Mesenteric fat pad (tissue), 1 donor: ENCODE measurements at regions not wholly inside any gene's neighbourhood (a gene's known extent, or its start where the extent isn't known, plus 50 kb on each side); places are given as distances from the start of the nearest gene placed in this dataset.
"Not testable (repeated sequence)": the region's sequence is repeated elsewhere in the genome, so short reads cannot be mapped to it uniquely, and the experiment has no call there.

ENCODE experiments used
- DNase-seq: peaks from one replicate; pipeline ENCODE4 v3.0.0-alpha.2; 2020; ENCODE audit warnings: low spot score
- donor health status: DM: yes; HTN: yes; CAD: no.

DNA sequence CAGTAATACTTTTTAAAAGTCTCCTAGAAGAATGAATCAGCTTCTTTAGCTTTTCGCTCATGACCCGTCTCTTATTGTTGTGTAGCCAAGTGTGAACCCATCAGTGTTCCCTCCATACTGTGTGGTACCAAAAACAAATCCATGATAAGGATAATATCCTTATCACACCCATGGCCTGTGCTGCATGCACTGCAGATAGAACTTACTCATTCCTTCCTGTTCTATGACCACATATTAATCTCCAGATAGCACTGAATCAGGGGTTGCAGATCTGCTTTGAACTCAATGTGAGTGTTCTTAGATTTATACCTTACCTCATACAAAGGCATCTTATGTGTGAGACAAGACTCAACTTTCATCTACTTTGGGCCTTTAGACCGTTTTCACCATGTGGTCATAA lies 373.4 kb downstream of the JRKL start:
- no peak for DNase-seq

DNA sequence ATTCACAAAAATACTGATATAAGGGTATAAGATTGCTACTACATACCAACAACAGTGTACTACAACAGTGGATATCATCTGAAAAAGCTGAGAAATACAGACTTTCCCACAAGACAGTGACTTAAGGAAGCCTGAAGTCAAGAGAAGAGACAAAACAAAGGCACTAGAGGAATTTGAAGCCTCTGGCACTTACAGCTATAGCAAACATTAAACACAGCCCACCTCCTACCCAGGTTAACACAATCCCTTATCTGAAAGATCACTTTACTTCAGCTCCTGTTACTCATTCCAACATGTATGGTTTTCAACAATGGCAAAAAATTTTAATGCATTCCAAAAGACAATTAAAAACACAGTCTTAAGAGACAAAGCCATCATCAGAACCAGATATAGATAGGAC lies 388.5 kb downstream of the JRKL start:
- no peak for DNase-seq

DNA sequence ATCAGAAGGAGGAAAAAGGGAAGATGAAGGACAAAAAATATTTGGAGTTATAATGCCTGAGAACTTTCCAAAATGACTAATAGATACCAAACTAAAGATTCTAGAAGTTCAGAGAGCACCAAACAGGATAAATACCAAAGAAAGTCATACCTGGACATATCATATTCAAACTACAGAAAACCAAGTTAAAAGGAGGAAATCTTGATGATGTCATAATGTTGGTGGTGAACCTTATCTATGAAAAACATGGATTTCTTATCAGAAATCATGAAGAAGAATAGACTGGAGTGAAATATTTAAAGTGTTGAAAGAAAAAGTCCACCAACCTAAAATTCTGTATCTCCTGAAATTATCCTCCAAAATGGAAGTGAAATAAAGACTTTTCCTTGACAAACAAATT lies 389.2 kb downstream of the JRKL start:
- no peak for DNase-seq

DNA sequence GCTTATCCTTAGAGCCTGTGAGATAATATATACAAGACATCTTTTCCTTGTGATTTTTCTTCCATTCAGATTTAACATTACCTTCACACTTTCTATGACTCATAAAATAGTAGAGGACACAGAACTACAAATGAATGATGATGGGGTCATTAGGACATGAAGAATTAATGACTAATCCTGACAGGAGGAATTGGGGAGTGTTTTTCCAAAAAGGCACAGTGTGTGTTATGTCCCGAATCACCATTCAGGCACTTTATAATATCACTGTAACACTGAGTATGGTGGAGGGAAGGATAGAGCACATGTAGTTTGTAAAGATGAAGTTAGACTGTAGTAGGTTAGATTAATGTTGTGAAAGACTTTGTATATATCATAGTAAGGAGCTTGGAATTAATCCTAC lies 391.3 kb downstream of the JRKL start:
- DNase-seq = no peak

DNA sequence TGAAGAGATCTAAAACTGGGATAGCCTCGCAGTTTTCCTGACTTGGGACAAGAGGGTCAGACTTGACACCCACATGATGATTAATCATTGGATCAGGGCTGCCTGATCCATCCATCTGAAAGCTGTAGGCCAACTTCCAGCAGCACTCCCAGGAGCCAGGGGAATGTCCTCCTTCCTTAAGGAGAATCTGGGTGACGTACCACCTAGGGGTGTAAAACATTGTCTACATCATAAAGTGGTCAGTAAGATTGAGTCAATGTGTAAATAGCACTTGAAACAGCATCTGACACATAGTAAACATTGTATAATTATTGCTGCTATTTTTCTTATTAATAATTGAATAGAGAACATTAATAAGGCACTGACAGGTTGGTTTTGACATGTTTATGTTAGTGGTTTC lies 392.8 kb downstream of the JRKL start:
- no peak for DNase-seq

DNA sequence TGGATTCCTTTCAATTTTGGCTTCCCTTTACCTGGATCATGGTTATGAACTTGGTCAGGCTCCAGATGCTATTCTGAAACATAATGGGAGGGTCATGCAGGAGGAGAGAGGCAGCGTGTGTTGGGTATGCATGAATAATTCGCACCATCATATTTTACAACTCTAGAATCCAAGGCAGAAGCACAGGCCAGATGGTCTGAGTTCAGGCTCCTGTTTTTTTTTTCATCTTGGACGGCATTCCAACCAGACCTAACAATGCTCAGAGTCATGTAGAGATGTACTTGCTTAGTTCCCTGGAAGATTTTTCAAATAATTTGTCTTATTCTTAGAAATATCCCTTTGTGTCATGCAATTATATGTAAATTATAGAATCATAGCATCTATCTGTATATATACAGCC lies 393.5 kb downstream of the JRKL start:
- no peak for DNase-seq

DNA sequence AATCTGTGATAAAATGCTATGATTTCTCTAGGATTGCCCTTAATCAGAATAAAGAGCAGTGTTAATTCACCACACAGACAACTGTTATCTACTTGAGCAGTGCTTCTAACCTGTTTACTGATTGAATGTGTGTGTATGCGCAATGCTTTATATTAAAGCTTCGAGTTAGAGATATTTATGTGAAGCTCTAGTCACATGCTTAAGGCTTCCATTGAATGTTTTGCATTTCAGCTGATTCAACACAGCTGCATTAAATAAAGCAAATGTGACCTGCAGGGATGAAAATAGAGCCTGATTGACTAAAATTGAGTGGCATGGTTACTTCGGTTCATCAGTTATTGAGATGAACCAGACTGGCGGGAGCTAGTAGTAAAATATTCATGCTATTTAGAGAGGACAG lies 395.3 kb downstream of the JRKL start:
- DNase-seq = no peak

DNA sequence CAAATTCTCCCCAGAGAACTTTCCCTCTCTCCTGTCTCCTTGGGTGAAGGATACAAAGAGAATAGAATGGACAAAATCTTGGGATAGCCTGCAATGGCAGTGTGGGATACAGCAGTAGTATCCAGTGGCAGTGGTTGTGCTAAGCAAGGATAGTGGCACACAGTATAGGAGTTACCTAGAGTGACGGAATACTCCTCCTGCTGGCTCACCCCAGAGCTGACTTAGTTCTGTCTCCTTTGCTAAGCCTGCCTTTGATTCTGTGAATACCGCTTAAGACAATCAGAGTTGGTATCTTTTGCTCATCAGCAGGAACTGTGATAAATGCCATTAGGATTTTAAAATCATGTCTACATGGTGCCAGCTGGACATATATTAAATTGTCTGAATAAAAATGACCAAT lies 404.3 kb downstream of the JRKL start:
- DNase-seq = no peak

DNA sequence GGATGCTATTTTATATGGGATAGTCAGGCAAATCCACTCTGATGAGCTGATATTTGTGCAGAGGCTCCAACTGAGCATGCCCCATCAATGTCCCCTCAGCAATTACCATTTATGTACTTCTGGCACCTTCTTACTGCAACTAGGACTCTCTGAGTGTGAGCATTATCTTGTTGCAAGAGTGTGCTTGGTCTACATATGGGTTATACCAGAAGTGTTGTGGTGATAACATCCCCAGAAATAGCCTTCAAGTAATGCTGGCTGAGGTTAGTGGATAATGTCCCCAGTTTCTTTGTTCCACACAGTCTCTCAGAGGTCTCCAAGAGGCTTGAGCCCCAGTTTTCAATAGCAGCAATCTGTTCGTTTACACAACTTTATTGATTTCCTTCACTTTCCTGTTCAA lies 408.6 kb downstream of the JRKL start:
- DNase-seq = no peak

DNA sequence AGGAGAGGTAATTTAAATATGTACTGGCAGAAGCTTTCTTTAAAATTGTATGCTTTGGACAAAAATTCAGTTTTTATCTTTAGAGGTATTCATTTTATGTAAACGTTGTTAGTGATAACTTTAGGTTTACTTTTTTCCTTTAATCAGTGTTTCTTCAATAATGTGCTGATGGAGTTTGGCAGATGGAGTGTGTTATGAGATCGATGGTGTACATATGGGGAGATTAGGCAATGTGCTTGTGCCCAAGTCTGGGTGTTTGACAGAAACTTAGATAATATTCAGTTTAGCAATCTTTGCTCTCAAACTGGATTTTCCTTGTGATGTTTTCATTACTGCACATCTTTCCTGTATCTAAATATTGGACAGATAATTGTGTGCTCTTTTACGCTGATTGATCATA lies 425.4 kb downstream of the JRKL start:
- no peak for DNase-seq

DNA sequence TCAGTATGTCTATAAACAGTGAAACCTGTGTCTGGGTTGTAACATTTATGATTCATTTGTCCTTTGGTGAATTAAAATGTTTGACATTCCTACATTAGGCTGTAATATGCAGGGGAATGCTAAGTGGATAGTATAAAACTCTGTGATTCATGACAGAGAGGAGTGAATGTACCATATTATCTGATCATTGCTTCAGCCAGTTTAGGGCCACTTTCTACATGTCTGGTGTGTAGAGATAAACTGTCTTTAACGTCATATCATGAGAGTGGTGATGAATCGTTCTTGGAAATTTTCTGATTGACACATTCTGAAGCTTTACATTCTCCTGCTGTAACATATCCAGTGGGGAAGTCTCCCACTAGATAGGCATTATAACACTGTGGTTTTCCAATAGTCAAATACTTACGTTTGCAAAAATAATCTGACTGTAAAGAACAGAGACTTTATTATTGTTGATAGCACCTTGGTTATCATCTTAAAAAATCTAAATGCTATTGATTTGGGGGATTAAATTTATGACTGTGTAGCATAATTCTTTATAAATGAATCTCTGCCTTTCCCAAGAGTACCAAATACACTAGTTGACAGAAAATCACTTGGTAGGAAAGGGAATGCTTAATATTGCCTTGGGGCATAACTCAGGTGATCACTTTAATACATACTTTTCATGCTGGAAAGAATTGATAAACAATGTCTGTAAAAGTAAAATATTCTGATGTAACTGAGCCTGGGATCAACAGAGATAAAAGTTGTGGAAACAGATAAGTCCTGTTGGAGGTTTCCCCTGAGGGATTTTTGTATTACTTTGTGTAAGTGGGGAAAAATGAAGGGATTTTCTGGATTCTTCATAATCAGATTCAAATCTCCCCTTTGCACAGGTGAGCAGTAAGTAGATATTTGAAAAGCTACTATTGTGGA lies 427.9 kb downstream of the JRKL start:
- DNase-seq = no peak

DNA sequence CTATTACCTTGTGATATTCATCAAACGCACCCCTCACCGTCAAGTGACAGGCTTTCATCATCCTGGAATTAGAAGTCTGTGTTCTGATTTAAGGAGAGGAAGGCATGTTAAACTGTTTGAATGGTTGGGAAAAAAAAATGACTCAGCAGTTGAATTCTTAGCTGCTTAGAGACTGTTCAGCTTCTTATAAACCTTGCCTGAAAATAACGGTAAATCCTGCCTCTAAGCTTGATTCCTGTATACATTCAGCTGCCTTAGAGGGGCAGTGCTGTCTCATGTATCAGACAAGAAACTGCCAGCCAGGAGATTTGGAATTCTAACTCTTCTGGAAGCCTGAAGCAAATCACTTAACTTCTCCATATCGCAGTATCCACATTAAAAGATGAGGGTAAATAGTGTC lies 437.4 kb downstream of the JRKL start:
- DNase-seq = no peak

DNA sequence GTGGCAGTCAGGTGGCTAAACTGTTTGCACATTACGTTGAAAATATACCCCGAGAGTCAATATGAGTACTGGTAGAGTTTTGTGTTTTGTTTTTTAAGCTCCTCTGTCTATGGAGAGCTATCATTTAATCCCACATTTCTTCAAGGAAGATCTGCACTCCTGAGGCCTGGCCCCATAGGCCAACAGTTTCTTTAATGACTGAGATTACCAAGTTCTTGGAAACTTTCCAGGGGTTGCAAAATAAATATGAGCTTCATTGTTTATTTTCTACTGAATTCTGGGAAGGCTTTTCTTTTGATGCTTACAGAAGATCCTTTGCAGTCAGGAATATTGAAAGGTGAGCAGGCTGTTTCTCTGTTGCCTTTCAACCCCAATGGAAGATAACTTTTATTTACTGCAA lies 452.0 kb downstream of the JRKL start:
- no peak for DNase-seq

DNA sequence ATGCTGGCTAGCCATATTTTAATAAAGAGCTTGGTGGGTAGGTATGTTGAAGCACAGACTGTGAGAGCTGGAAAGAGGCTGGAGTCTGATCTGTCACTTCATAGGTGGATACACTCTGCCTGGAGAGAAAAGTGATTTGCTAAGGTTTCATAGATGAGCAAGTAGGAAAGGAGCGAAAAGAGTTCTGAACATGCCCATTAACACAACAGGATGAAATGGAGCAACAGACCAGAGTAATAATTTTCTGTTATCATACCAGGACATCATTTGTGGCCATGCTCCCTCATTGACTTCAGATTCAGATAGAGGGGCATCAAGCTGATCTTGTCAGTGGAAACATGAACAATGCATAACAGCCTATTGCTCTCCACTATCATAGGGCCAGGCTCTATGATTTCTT lies 452.9 kb downstream of the JRKL start:
- no peak for DNase-seq

DNA sequence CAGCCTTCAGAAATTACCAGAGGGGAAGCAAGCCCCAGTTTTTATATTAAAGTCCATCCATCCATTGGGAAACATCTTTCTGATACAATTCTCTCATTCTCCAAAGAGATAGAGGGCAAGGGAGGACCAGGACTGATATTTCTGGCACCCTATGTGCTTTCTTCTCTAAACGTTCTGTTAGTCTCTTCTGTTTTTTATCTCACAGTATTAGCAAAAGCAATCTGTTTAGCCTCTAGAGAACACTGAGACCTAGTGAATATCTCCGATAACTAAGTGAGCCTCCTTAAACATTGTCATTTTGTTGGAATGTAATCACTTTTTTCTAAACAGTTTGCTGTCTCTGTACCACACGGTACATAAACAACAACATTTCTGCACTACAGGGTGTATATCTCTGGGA lies 464.6 kb downstream of the JRKL start:
- DNase-seq = no peak

DNA sequence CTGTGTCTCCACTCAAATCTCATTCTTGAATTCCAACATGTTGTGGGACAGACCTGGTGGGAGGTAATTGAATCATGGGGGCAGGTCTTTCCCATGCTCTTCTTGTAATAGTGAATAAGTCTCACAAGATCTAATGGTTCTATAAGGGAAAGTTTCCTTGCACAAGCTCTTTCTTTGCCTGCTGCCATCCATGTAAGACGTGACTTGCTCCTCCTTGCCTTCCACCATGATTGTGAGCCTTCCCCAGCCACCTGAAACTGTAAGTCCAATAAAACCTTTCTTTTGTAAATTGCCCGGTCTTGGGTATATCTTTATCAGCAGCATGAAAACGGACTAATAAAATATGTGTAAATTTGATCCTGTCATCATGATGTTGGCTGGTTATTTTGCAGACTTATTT lies 471.9 kb downstream of the JRKL start:
- DNase-seq = not testable (repeated sequence)

DNA sequence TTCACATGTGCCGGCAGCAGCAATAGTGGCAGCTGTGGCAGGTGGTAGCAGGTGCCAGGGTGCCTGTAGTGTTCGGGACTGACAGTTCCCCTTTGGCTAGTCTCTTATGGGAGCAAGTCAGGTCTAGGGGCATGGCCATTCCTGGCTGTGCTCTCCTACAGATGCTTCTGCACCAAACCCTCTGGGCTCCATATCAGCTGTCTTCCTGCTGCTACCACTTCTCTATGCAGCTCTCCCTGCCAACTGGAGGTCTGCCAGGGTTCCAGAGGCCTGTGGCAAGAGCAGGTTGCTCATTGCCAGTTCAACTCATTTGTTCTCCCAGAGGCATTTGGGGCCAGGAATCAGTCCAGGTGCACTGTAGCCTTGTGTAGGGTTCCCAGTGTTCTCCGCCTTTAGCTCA lies 473.7 kb downstream of the JRKL start:
- no peak for DNase-seq

DNA sequence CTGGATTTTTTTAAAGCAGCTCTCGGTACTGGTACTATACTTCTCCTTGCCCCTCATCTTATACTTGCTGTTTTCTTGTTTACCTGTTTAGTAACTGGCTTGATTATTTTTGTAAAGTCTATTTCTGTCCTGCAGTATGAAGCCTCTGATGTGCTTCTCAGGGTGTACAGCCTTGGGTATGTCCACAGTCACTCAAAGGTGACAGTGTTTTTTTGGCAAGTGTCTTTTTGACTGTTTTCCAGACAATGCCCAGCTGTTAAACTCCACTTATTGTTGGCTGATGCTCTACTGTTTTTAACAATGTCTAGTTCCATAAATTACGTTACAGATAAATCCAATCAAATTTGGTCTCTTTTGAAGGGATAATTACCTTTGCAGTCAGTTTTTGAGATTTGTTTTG lies 475.2 kb downstream of the JRKL start:
- no peak for DNase-seq

DNA sequence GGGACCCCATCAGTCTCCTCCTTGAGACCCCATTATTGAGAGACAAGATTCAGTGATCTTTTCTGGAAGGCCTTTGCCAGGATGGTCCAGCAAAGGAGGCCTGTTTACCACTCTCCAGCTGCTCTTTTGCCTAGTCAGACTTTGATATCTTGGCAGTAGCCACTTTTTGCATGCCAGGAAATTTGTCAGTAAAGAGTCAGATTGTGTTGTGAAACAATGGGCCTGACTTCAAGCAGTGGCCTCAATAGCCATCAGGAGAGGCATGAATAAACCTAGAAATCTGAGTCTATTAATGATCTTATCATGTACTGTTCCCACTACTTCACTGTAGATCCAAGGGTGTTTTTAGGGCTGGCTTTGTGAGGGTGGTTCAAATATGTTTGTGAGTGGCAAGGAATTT lies 479.4 kb downstream of the JRKL start:
- DNase-seq = no peak

DNA sequence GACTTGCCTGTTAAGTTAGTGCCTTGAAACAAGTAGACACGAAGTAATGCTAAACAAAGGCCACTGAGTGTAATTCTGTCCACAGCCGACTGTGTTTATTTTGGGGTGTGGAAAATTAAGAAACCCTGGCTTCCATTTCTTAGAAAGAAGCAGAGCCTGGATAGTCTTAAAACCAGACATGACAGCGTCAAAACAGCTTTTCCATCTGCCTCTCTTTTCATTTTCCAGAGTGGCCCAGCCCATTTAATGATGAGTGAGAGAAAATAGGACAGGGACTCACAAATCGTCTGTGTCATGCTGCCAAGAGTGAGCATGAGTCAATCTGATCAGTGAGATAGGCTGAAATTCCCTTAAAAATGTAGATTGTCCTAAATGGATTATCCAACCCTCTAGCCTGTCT lies 485.9 kb downstream of the JRKL start:
- no peak for DNase-seq

DNA sequence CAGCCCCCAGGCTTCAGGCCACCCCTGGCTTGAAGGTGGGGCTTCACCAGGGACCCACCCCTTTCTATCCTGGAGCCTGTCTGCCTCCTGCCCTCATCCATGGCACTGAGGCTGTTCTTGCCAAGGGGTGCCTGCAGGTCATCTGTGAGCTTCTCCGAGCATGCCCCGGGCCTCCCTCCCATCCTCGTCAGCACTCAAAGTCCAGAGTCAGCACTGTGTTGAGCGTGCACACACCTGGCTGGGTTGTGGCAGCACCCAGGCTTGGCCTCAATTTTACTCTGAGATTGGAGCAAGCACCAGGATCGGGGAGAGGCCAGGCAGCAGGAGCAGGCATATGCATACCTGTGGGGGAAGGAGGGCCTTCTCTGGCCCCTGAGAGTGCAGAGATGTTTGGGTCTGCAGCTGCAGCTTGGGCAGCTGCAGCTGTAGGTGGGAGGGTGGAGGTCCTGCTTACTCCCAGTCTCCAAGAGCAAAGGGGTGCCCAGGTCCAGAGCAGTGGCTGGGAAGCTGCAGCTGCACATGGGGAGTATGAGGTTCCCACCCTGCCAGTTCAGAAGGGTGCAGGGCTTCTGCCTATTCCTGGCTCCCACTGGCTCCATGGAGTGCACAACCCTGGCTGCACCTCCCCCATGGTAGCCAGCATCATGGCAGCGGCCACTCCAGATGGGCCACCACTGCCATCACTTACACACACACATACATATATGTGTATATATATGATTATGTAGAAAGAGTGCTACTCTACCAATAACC lies 488.7 kb downstream of the JRKL start:
- DNase-seq = no peak

DNA sequence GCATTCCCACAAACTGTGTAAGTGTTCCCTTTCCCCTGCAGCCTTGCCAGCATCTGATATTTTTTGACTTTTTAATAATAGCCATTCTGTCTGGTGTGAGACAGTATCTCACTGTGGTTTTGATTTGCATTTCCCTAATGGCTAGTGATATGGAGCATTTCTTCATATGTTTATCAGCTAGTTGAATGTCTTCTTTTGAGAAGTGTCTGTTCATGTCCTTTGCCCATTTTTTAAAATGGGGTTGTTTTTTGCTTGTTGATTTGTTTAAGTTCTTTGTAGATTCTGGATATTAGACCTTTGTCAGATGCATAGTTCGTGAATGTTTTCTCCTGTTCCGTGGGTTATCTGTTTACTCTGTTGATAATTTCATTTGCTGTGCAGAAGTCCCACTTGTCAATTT lies 492.8 kb downstream of the JRKL start:
- not testable (repeated sequence) for DNase-seq

DNA sequence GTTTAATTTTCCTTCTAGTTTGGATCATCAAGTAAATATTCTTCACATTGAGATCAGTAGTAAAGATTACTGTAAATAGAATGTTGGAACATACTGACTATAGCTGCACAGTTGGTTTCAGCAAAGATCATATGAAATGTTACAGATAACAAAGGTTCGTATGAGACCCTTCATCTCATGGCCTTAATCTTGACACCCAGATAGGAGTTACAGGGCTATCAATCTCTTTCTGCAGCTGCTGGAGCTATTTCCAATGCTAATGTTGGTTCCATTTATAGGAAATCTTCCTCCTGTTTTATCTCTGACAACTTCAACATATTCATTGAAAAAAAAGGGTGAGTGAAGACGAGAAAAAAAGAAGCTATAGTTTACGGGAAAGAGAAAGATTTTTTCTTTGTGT lies 495.6 kb downstream of the JRKL start:
- no peak for DNase-seq
